OCI-LY3 (cell line): ENCODE measurements at regions not wholly inside any gene's neighbourhood (a gene's known extent, or its start where the extent isn't known, plus 50 kb on each side); places are given as distances from the start of the nearest gene placed in this dataset.

Experiments used
- CTCF ChIP-seq: fragments of 200-600, 300-600 bp; sonication (generic); IDR thresholded peaks from 2 replicates; pipeline ENCODE4 v1.5.1; 2014; ENCODE audit warnings: antibody characterized with exemption, low read length, low read depth
- EZH2phosphoT487 ChIP-seq: fragments of 200-600 bp; shearing (Covaris generic); IDR thresholded peaks from 2 replicates; pipeline ENCODE4 v1.6.1; 2018; ENCODE audit warnings: antibody characterized with exemption, mixed run types, low read depth

- TF ChIP-seq CTCF (no peak), EZH2phosphoT487 (no peak)
Measured at GRCh38 chr7:136389933-136390332, 412.8 kb upstream of the MTPN start.
